ENCODE measurements at regions not wholly inside any gene's neighbourhood (a gene's known extent, or its start where the extent isn't known, plus 50 kb on each side); places are given as distances from the start of the nearest gene placed in this dataset.
"Not testable (repeated sequence)": the region's sequence is repeated elsewhere in the genome, so short reads cannot be mapped to it uniquely, and the experiment has no call there.

GRCh38 chr10:2918489-2918888 is 148.9 kb upstream of the PFKP start:
- no peak for DNase-seq

GRCh38 chr10:2917926-2918325 is 149.4 kb upstream of the PFKP start:
- DNase-seq, result no peak

- DNase-seq, result no peak
Measured at GRCh38 chr10:2915412-2915811, 151.9 kb upstream of the PFKP start.

- no peak for DNase-seq
Measured at GRCh38 chr10:2914741-2915140, 152.6 kb upstream of the PFKP start.

GRCh38 chr10:2913474-2913873 is 153.9 kb upstream of the PFKP start:
- no peak for DNase-seq

- no peak for DNase-seq
Measured at GRCh38 chr10:2910656-2911055, 156.7 kb upstream of the PFKP start.

GRCh38 chr10:2909921-2910320 is 157.4 kb upstream of the PFKP start:
- DNase-seq, result no peak

- DNase-seq, result no peak
Measured at GRCh38 chr10:2908851-2909630, 158.3 kb upstream of the PFKP start.

- no peak for DNase-seq
Measured at GRCh38 chr10:2906974-2907373, 160.4 kb upstream of the PFKP start.

- no peak for DNase-seq
Measured at GRCh38 chr10:2905851-2906250, 161.5 kb upstream of the PFKP start.

- DNase-seq, result no peak
Measured at GRCh38 chr10:2900530-2900929, 166.8 kb upstream of the PFKP start.

GRCh38 chr10:2899246-2899951 is 167.9 kb upstream of the PFKP start:
- no peak for DNase-seq

GRCh38 chr10:2898509-2898860 is 168.9 kb upstream of the PFKP start:
- no peak for DNase-seq

- DNase-seq, result no peak
Measured at GRCh38 chr10:2897619-2898508, 169.5 kb upstream of the PFKP start.

- not testable (repeated sequence) for DNase-seq
Measured at GRCh38 chr10:2896334-2896733, 171.0 kb upstream of the PFKP start.

- no peak for DNase-seq
Measured at GRCh38 chr10:2895594-2896196, 171.7 kb upstream of the PFKP start.

GRCh38 chr10:2893991-2894390 is 173.4 kb upstream of the PFKP start:
- no peak for DNase-seq

- DNase-seq, result no peak
Measured at GRCh38 chr10:2893158-2893845, 174.0 kb upstream of the PFKP start.

GRCh38 chr10:2891770-2892124 is 175.6 kb upstream of the PFKP start:
- no peak for DNase-seq

- no peak for DNase-seq
Measured at GRCh38 chr10:2891073-2891769, 176.1 kb upstream of the PFKP start.

- no peak for DNase-seq
Measured at GRCh38 chr10:2890093-2890492, 177.3 kb upstream of the PFKP start.

GRCh38 chr10:2888403-2889004 is 178.8 kb upstream of the PFKP start:
- no peak for DNase-seq

Data from DMS 273 treated with DMSO at 0.1 percent for 48 hours (cell line).